ENCODE measurements at regions not wholly inside any gene's neighbourhood (a gene's known extent, or its start where the extent isn't known, plus 50 kb on each side); places are given as distances from the start of the nearest gene placed in this dataset.

DNA sequence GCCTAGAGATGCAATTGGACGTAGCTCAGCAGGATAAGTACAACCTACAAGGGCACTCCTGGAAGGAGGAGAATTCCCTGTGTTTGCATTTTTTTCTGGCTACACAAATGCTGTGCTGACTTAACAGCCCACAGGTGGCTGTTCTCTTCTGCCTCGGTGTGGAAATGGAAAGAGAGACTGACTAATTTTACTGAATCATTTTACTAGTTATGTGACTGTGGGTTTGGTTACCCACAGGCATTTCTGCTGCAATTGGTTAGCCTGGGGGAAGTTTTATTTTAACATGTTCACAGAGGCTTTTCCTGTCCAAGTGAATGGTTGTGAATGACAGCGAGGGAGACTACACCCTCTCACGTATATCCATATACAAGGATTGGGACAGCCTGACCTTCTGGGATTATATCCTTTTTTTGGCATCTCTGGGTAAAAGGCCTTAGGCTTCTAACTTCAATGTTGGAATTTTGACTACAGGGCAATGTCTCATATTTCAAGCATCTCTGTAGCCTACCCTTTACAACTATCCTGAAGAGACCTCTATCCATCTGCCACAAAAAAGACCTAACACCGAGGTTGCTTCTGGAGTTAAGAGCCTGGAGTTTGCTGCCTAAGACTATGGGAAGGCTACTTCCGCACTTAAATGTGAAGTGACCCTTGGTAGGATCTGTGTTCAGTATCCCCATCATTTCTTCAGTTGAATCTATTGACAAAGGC lies 67.2 kb upstream of the TP63 start (continued):
- TF ChIP-seq ZBTB11 (CRISPR knock-in tag; IDR thresholded peaks at IDR 0.05) (no peak), ETV6 (conservative IDR thresholded peaks at IDR 0.05 in 1 of 2, IDR thresholded peaks at IDR 0.05 in 1 of 2; ENCODE audit: borderline replicate concordance in 1 of 2, low read depth in 1 of 2) (peak in 1 of 2 experiments; percentile 79; a peak in 2 of 4 replicates), PKNOX1 (IDR thresholded peaks at IDR 0.05) (peak; percentile 84), TCF12 (IDR thresholded peaks at IDR 0.05; ENCODE audit: low read depth, low read length) (peak; percentile 69; the same call in 1 of the 2 replicates), CHD2 (IDR thresholded peaks at IDR 0.05; ENCODE audit: borderline replicate concordance, low read depth, low read length) (no peak), IKZF1 (conservative IDR thresholded peaks at IDR 0.05) (peak; percentile 61), MLLT1 (IDR thresholded peaks at IDR 0.05) (peak; percentile 66; the same call in 1 of the 2 replicates), PAX5 (IDR thresholded peaks at IDR 0.05; ENCODE audit: borderline replicate concordance, low read depth, low read length) (peak; percentile 64; the same call in 1 of the 2 replicates), MTA3 (IDR thresholded peaks at IDR 0.05; ENCODE audit: borderline replicate concordance, low read length) (0 out of 2 replicates have a peak, but pooled peaks have one; percentile 55), POU2F2 (IDR thresholded peaks at IDR 0.05; ENCODE audit: borderline replicate concordance, low read depth, low read length) (peak; percentile 90; the same call in 2 of the 3 replicates), FOXM1 (IDR thresholded peaks at IDR 0.05; ENCODE audit: low read depth, low read length) (peak; percentile 89), ZBTB33 (IDR thresholded peaks at IDR 0.05) (no peak), SMAD5 (IDR thresholded peaks at IDR 0.05; ENCODE audit: low read depth) (no peak), ZNF217 (IDR thresholded peaks at IDR 0.05) (peak; percentile 86), ZZZ3 (IDR thresholded peaks at IDR 0.05; ENCODE audit: control insufficient read depth, insufficient read length, low read depth) (no peak), EED (IDR thresholded peaks at IDR 0.05; ENCODE audit: low read depth) (peak; percentile 85), SREBF1 (IDR thresholded peaks at IDR 0.05; ENCODE audit: low read length) (no peak)
- TF ChIP-seq, protein P1, sequence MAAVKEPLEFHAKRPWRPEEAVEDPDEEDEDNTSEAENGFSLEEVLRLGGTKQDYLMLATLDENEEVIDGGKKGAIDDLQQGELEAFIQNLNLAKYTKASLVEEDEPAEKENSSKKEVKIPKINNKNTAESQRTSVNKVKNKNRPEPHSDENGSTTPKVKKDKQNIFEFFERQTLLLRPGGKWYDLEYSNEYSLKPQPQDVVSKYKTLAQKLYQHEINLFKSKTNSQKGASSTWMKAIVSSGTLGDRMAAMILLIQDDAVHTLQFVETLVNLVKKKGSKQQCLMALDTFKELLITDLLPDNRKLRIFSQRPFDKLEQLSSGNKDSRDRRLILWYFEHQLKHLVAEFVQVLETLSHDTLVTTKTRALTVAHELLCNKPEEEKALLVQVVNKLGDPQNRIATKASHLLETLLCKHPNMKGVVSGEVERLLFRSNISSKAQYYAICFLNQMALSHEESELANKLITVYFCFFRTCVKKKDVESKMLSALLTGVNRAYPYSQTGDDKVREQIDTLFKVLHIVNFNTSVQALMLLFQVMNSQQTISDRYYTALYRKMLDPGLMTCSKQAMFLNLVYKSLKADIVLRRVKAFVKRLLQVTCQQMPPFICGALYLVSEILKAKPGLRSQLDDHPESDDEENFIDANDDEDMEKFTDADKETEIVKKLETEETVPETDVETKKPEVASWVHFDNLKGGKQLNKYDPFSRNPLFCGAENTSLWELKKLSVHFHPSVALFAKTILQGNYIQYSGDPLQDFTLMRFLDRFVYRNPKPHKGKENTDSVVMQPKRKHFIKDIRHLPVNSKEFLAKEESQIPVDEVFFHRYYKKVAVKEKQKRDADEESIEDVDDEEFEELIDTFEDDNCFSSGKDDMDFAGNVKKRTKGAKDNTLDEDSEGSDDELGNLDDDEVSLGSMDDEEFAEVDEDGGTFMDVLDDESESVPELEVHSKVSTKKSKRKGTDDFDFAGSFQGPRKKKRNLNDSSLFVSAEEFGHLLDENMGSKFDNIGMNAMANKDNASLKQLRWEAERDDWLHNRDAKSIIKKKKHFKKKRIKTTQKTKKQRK (IDR thresholded peaks at IDR 0.05; ENCODE audit: low read depth, low read length), result no peak

Measured in GM12878 (cell line).